Body of pancreas (tissue), 4 donors: ENCODE measurements at regions not wholly inside any gene's neighbourhood (a gene's known extent, or its start where the extent isn't known, plus 50 kb on each side); places are given as distances from the start of the nearest gene placed in this dataset.

Experiments used
- POLR2A ChIP-seq, 3 donors: fragments of 450-650 bp; IDR thresholded peaks; one replicate each; pipeline ENCODE4 v1.6.1; 2016; ENCODE audit warnings: antibody characterized with exemption in 3 of 3, mild to moderate bottlenecking in 2 of 3
- TF ChIP-seq, protein P1 (sequence below), 7 experiments: fragments of 450-650 bp in 4 of 7; fragments of 200-600 bp in 3 of 7; sonication (generic) in 3 of 7; IDR thresholded peaks; one replicate each; pipeline ENCODE4 v1.5.1; 2016 to 2019; ENCODE audit warnings: antibody characterized with exemption in 7 of 7

DNA sequence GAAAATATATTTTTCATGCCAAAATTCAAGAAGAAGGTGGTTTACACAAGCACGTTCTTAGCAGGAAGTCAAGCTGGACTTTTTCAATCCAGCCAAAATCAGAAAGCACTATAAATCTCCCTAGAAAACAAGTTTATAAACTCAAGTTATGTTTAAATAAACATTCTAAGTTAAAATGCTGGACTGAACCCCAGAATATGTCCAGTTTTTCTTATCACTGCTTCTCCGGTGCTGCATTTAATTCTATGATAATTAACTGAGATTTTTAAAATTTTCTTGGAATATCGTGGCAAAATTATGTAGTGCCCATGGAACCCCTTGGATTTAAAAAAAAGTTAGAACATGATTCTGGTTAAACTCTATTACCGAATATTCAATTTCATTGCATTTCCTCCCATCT, 218.2 kb upstream of the MDFIC2 start:
- TF ChIP-seq, protein P1, sequence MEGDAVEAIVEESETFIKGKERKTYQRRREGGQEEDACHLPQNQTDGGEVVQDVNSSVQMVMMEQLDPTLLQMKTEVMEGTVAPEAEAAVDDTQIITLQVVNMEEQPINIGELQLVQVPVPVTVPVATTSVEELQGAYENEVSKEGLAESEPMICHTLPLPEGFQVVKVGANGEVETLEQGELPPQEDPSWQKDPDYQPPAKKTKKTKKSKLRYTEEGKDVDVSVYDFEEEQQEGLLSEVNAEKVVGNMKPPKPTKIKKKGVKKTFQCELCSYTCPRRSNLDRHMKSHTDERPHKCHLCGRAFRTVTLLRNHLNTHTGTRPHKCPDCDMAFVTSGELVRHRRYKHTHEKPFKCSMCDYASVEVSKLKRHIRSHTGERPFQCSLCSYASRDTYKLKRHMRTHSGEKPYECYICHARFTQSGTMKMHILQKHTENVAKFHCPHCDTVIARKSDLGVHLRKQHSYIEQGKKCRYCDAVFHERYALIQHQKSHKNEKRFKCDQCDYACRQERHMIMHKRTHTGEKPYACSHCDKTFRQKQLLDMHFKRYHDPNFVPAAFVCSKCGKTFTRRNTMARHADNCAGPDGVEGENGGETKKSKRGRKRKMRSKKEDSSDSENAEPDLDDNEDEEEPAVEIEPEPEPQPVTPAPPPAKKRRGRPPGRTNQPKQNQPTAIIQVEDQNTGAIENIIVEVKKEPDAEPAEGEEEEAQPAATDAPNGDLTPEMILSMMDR (IDR thresholded peaks at IDR 0.05), result no peak
- TF ChIP-seq POLR2A (IDR thresholded peaks at IDR 0.05), result no peak
